T follicular helper cell (primary cell): ENCODE measurements at regions not wholly inside any gene's neighbourhood (a gene's known extent, or its start where the extent isn't known, plus 50 kb on each side); places are given as distances from the start of the nearest gene placed in this dataset.

ENCODE experiments used
- DNase-seq: peaks from one replicate; pipeline ENCODE4 v3.0.0-alpha.2; 2020; ENCODE audit warnings: low read depth

- DNase-seq: no peak
Observed at GRCh38 chr6:140908505-140908904, 1224.2 kb upstream of the GJE1 start.

- no peak for DNase-seq
Observed at GRCh38 chr6:140907235-140907634, 1225.5 kb upstream of the GJE1 start.

GRCh38 chr6:140905724-140906123, 1227.0 kb upstream of the GJE1 start:
- no peak for DNase-seq

- no peak for DNase-seq
Observed at GRCh38 chr6:140905050-140905449, 1227.7 kb upstream of the GJE1 start.

GRCh38 chr6:140897804-140898573, 1234.7 kb upstream of the GJE1 start:
- DNase-seq: no peak

- DNase-seq: no peak
Observed at GRCh38 chr6:140897349-140897748, 1235.4 kb upstream of the GJE1 start.

- no peak for DNase-seq
Observed at GRCh38 chr6:140893432-140893831, 1239.3 kb upstream of the GJE1 start.

GRCh38 chr6:140879946-140880345, 1252.8 kb upstream of the GJE1 start:
- DNase-seq: no peak

- DNase-seq: no peak
Observed at GRCh38 chr6:140874066-140874465, 1258.7 kb upstream of the GJE1 start.

GRCh38 chr6:140872885-140873284, 1259.8 kb upstream of the GJE1 start:
- no peak for DNase-seq

GRCh38 chr6:140871911-140872310, 1260.8 kb upstream of the GJE1 start:
- DNase-seq: no peak

GRCh38 chr6:140867336-140867735, 1265.4 kb upstream of the GJE1 start:
- no peak for DNase-seq

- no peak for DNase-seq
Observed at GRCh38 chr6:140858381-140858971, 1274.2 kb upstream of the GJE1 start.

GRCh38 chr6:140857739-140858380, 1274.9 kb upstream of the GJE1 start:
- DNase-seq: no peak

GRCh38 chr6:140855520-140855919, 1277.2 kb upstream of the GJE1 start:
- no peak for DNase-seq

GRCh38 chr6:140854318-140854717, 1278.4 kb upstream of the GJE1 start:
- no peak for DNase-seq

- no peak for DNase-seq
Observed at GRCh38 chr6:140850438-140850837, 1282.3 kb upstream of the GJE1 start.

GRCh38 chr6:140849456-140849855, 1283.3 kb upstream of the GJE1 start:
- DNase-seq: no peak

- DNase-seq: no peak
Observed at GRCh38 chr6:140847262-140847645, 1285.5 kb upstream of the GJE1 start.

GRCh38 chr6:140846503-140847261, 1286.0 kb upstream of the GJE1 start:
- no peak for DNase-seq

- no peak for DNase-seq
Observed at GRCh38 chr6:140845701-140846100, 1287.0 kb upstream of the GJE1 start.

- DNase-seq: no peak
Observed at GRCh38 chr6:140844167-140844566, 1288.6 kb upstream of the GJE1 start.

GRCh38 chr6:140833408-140833807, 1299.3 kb upstream of the GJE1 start:
- DNase-seq: no peak
